HFFc6 (cell line): ENCODE measurements at regions not wholly inside any gene's neighbourhood (a gene's known extent, or its start where the extent isn't known, plus 50 kb on each side); places are given as distances from the start of the nearest gene placed in this dataset.

Experiments
- DNase-seq: peaks from one replicate; pipeline ENCODE4 v3.0.0-alpha.2; 2018
- H3K27ac Mint-ChIP-seq: 2 replicates; pipeline ENCODE4 v1.8.0; 2020; ENCODE audit warnings: mild to moderate bottlenecking, mixed read lengths
- H3K27me3 Mint-ChIP-seq: 2 replicates; pipeline ENCODE4 v1.8.0; 2021; ENCODE audit warnings: mild to moderate bottlenecking, moderate library complexity, mixed read lengths; ENCODE audit not compliant: insufficient read depth
- H3K36me3 Mint-ChIP-seq: 2 replicates; pipeline ENCODE4 v1.8.0; 2021; ENCODE audit warnings: low read depth, mixed read lengths
- H3K4me1 Mint-ChIP-seq: 2 replicates; pipeline ENCODE4 v1.8.0; 2020; ENCODE audit warnings: low read depth, mixed read lengths
- H3K4me3 Mint-ChIP-seq: 2 replicates; pipeline ENCODE4 v1.8.0; 2020; ENCODE audit warnings: mild to moderate bottlenecking, moderate library complexity, mixed read lengths
- H3K9me3 Mint-ChIP-seq: 2 replicates; pipeline ENCODE4 v1.8.0; 2020; ENCODE audit warnings: mild to moderate bottlenecking, mixed read lengths
- TF ChIP-seq, protein P1 (sequence below): fragments of 200-600 bp; sonication (generic); IDR thresholded peaks from 2 replicates; pipeline ENCODE4 v1.5.0; 2021; ENCODE audit warnings: antibody characterized with exemption, mild to moderate bottlenecking

GRCh38 chr1:221343136-221343535 is 398.8 kb downstream of the DUSP10 start:
- DNase-seq, result no peak
- H3K9me3 Mint-ChIP-seq, result no peaks in the 10 kb centered on the region
- TF ChIP-seq, protein P1, sequence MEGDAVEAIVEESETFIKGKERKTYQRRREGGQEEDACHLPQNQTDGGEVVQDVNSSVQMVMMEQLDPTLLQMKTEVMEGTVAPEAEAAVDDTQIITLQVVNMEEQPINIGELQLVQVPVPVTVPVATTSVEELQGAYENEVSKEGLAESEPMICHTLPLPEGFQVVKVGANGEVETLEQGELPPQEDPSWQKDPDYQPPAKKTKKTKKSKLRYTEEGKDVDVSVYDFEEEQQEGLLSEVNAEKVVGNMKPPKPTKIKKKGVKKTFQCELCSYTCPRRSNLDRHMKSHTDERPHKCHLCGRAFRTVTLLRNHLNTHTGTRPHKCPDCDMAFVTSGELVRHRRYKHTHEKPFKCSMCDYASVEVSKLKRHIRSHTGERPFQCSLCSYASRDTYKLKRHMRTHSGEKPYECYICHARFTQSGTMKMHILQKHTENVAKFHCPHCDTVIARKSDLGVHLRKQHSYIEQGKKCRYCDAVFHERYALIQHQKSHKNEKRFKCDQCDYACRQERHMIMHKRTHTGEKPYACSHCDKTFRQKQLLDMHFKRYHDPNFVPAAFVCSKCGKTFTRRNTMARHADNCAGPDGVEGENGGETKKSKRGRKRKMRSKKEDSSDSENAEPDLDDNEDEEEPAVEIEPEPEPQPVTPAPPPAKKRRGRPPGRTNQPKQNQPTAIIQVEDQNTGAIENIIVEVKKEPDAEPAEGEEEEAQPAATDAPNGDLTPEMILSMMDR, result no peak
- H3K4me3 Mint-ChIP-seq, result no peak overlapping the region
- peaks cover 11% of the 10 kb centered on the region for H3K4me1 Mint-ChIP-seq
- no peak overlapping the region for H3K27ac Mint-ChIP-seq
- H3K27me3 Mint-ChIP-seq, result peaks cover 1% of the 10 kb centered on the region; the same call in 1 of the 2 replicates
- H3K36me3 Mint-ChIP-seq, result no peaks in the 10 kb centered on the region

- Mint-ChIP-seq H3K9me3 (no peaks in the 10 kb centered on the region), H3K4me3 (no peak overlapping the region), H3K36me3 (no peaks in the 10 kb centered on the region), H3K27me3 (peaks cover 1% of the 10 kb centered on the region), H3K4me1 (peaks cover 11% of the 10 kb centered on the region), H3K27ac (no peak overlapping the region)
- TF ChIP-seq, protein P1, result no peak
- DNase-seq, result no peak
Measured at GRCh38 chr1:221343607-221344006, 398.3 kb downstream of the DUSP10 start.

- Mint-ChIP-seq H3K4me3 (no peak overlapping the region), H3K27me3 (no peaks in the 10 kb centered on the region; the same call in none of the 2 replicates), H3K4me1 (peaks cover 11% of the 10 kb centered on the region), H3K9me3 (no peaks in the 10 kb centered on the region), H3K36me3 (no peaks in the 10 kb centered on the region), H3K27ac (no peak overlapping the region; the same call in 1 of the 2 replicates)
- DNase-seq, result peak; percentile 36
- TF ChIP-seq, protein P1, result no peak
Measured at GRCh38 chr1:221344693-221345092, 397.2 kb downstream of the DUSP10 start.

DNA sequence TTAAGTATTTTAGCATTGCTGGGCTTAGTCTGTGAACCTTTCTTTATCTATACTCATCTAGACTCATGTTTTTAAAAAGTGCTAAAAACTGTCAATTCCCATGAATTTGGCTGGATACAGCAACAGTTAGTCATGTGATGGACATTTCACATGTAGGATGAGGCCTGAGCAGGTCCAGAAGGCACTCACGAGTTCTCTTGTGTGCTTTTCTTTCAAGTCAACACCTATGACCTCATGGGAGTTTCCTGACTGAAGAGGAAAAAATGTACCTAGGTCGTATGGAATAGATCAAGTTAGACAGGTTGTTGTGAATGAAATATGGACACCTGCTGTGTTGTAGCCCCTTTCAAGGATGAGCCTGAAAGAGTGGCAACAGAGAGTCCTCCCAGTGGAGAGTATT is 394.2 kb downstream of the DUSP10 start:
- Mint-ChIP-seq H3K27me3 (no peaks in the 10 kb centered on the region; the same call in none of the 2 replicates), H3K4me3 (no peak overlapping the region), H3K4me1 (peaks cover 11% of the 10 kb centered on the region), H3K27ac (no peak overlapping the region), H3K9me3 (no peaks in the 10 kb centered on the region), H3K36me3 (no peaks in the 10 kb centered on the region)
- TF ChIP-seq, protein P1, result no peak
- no peak for DNase-seq

- Mint-ChIP-seq H3K4me3 (no peak overlapping the region), H3K9me3 (no peaks in the 10 kb centered on the region; the same call in 1 of the 2 replicates), H3K27me3 (no peaks in the 10 kb centered on the region; the same call in none of the 2 replicates), H3K4me1 (peaks cover 3% of the 10 kb centered on the region), H3K27ac (no peak overlapping the region), H3K36me3 (no peaks in the 10 kb centered on the region)
- no peak for DNase-seq
- TF ChIP-seq, protein P1, result no peak
Measured at GRCh38 chr1:221350091-221350490, 391.8 kb downstream of the DUSP10 start.

GRCh38 chr1:221356693-221357092 is 385.2 kb downstream of the DUSP10 start:
- no peak overlapping the region for H3K4me3 Mint-ChIP-seq
- TF ChIP-seq, protein P1, result peak; percentile 40
- H3K27me3 Mint-ChIP-seq, result peaks cover 2% of the 10 kb centered on the region
- H3K27ac Mint-ChIP-seq, result no peak overlapping the region
- DNase-seq, result no peak
- no peaks in the 10 kb centered on the region for H3K4me1 Mint-ChIP-seq
- no peaks in the 10 kb centered on the region; the same call in 1 of the 2 replicates for H3K9me3 Mint-ChIP-seq
- H3K36me3 Mint-ChIP-seq, result no peaks in the 10 kb centered on the region
